NCI-H510A treated with DMSO at 0.1 percent for 48 hours (cell line): ENCODE measurements at regions not wholly inside any gene's neighbourhood (a gene's known extent, or its start where the extent isn't known, plus 50 kb on each side); places are given as distances from the start of the nearest gene placed in this dataset.
"Not testable (repeated sequence)": the region's sequence is repeated elsewhere in the genome, so short reads cannot be mapped to it uniquely, and the experiment has no call there.

Experiments used
- DNase-seq: peaks from one replicate; lab custom pipeline; 2025; lab: John Stamatoyannopoulos, UW

GRCh38 chr5:29451004-29451403, 1742.5 kb upstream of the CDH6 start:
- DNase-seq = not testable (repeated sequence)

GRCh38 chr5:29414681-29415080, 1778.8 kb upstream of the CDH6 start:
- DNase-seq = no peak

DNA sequence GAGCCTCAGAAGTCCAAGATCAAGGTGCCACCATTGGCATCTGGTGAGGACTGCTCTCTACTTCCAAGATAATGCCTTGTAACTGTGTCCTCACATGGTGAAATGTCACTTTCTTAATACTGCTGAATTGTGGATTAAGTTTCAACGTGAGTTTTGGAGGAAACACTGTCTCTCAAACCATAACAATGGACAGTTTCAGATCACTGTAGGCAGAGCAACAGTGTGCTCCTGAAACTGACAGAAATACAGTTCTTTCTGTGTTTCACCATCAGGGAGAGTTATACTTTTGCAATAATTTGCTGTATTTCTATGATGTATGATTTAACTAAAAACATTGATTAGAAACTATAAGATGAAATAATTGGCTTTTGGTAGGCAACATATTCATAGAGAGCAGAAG, 1780.5 kb upstream of the CDH6 start:
- no peak for DNase-seq

DNA sequence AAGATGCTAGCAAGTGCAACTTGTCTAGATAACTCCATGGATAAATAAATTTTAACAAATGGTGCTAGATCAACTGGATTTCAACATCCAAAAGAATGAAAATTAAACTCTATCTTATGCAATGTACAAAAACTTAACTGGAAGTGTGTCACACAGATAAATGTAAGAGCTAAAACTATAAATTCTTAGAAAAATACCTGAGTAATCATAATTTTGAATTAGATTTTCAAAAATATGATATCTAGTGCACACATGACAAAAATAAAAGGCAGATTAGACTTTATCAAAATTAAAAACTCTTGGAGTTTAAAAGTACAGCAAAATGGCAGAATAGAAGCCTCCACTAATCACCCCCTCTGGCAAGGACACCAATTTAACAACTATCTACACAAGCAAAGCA, 1791.2 kb upstream of the CDH6 start:
- DNase-seq = no peak

DNA sequence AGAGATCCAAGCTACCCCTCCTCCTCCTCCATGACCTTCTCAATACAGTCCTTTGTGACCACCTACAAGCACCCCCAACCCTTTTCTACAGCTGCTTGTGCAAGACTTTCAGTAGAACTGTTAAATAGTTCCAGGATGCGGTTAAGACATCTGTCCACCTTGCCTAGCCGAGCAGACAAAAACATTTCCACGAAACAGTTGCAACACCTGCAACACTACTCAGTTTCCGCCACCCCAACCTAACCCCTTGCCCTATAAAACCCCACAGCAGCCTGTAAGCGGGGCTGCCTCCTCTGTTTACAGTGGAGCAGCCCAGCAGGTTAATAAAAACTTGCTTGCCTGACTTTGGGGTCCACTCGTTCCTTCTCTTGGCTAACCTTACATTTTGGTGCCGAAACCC, 1803.5 kb upstream of the CDH6 start:
- DNase-seq = no peak

DNA sequence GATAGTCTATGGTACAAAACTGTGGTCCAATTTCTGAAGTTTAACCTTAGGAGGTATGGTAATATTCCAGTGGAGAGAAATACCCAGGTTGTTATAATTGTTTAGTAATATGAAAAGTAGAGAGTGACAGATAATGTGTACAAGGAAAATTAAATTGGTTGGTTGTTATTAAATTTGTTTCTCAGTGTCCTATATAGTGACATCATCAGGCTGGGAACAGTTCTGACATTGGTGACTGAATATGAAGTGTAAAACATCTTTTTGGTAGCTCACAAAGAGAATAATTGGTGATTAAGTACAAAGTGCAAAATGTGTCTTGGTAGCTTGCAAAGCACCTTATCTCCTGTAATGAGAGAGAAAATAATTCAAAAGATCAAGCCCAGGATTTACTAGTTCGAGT, 1806.1 kb upstream of the CDH6 start:
- no peak for DNase-seq

DNA sequence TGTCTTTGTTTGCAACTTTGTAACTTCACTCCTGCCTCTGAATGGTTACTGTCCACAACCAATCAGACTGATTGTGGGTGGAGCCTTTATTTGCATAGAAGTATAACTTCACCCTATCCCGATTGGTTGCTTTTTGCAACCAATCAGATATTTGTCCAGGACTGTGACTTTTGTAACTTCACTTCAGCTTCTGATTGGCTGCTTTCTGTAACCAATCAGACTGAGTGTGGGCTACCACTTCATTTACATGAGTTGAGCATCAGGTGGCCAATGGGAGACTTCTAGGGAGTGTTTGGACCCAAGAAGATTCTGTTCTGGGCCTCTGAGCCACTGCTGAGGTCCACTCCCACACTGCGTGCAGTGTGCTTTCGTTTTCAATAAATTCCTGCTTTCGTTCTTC, 1810.7 kb upstream of the CDH6 start:
- DNase-seq = no peak

- no peak for DNase-seq
Observed at GRCh38 chr5:29380029-29380428, 1813.5 kb upstream of the CDH6 start.

DNA sequence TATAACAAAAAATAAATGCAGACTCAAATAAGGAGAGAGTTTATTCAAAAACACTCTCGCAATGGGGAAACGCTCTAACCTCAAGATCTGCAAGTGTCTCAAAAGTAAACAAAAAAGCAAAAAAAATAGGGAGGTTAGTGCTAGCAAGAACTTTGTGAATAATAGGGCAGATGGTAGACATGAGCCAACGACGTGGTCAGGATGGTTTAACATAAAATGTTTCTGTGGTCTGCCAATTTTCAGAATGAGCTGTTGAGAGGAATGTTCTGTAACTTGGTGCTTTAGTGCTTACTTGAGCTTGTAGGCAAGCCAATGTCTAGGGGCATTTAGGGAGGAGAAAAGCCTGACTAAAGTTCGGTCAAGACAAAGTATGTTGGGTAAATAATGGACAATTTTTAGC, 1813.9 kb upstream of the CDH6 start:
- DNase-seq = no peak

GRCh38 chr5:29378104-29378503, 1815.4 kb upstream of the CDH6 start:
- DNase-seq = no peak

DNA sequence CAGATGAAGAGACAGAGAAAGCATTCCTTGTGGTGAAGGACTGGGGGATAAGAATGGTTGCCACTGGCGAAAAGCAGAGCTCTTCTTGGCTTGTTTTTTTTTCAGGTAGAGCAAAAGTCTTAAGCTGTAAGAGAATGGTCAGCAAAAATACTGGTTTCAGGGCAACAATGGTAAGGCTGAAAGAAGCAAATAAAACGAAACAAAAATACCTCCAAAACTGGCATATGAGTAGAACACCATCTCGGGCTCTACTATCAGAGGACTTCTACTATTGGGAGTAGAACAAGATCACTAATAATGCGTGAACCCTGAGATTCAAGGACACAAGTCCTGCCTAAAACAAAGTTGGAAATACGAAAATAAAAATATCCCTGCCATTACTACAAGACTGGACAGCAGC, 1823.2 kb upstream of the CDH6 start:
- no peak for DNase-seq

DNA sequence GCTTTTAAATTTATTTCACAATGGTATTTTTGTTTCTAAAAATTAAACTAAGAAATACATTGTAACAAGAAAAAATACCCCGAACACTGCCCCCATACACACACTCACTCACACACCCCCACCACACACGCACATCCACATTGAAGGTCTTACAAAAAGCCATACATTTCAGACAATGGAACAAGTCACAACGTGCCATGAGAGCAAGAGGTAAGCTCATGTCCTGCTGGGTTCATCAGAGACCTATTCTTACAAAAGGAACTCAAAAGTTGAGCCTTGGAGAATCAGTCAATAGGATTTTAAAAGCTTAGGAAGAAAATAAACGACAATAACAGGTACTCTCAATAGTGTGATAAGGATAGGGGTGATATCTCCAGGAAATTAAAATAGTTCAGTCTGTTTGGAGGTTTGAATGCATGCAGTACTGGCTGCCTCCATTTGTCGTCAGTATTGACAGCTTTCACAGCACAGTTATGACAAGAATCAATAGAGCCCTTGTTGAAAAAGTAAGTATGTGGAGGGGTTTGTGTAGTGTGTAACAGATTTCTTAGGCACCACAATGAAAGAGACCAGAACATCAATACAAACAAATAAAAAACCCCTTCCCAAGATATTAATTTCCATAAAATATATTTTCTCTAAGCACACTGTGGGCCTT, 1826.2 kb upstream of the CDH6 start:
- no peak for DNase-seq

GRCh38 chr5:29351170-29351569, 1842.3 kb upstream of the CDH6 start:
- DNase-seq = no peak

- DNase-seq = no peak
Observed at GRCh38 chr5:29337030-29337429, 1856.5 kb upstream of the CDH6 start.

GRCh38 chr5:29321591-29321990, 1871.9 kb upstream of the CDH6 start:
- DNase-seq = no peak

DNA sequence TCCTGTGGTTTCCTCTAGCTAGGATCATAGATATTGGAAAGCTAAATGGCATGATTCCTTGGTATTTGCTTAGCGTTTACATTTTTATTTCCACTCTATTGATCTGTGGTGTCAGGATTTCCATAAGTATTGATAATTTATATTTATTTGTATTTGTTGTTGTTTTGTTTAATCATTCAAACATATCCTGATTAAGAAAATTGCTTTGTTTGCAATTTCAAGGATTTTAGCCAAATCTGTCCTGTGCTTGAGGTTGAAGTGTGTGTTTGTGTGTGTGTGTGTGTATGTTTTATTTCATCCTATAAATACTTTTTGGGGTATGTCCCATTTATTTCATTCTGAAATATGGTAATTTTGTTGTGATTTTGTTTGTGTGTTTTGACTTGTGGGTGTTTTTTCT, 1884.1 kb upstream of the CDH6 start:
- no peak for DNase-seq

GRCh38 chr5:29307478-29307877, 1886.0 kb upstream of the CDH6 start:
- no peak for DNase-seq

DNA sequence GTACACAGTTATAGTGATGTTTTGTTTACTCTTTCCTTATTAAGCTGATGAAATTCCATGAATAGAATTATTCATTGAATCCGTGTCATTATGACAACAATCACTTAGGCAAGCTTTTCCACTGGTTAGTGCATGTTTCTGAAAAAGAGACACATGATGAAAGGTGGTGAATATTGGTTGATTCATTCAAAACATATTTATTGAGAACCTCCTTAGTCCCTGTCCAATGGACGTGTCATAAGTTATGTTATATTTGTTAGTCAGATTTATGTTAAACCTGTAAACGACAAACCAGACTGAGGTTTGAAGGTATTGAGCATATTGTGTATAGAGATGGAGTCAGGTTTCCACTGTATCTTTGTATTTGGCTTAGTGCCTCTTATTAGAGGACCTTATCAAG, 1888.9 kb upstream of the CDH6 start:
- DNase-seq = no peak

GRCh38 chr5:29296548-29296947, 1896.9 kb upstream of the CDH6 start:
- DNase-seq = no peak

DNA sequence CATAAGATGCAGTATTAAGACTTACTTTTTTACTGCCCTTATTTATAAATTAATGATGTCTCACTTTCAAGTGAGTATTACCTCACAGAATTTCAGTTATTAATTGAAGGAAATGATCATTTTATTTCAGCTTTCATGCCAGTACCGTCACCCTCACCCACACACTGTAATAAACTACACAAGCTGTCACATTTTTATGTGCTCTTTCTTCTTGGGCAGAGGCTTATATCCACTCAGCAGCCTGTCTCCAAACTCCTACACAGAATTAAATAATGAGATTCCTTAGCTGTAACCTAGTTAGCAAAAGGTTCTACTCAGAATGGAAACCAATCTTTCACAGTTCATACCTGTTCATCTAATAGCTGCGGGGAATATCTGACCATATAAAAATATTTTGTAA, 1915.8 kb upstream of the CDH6 start:
- DNase-seq = no peak

DNA sequence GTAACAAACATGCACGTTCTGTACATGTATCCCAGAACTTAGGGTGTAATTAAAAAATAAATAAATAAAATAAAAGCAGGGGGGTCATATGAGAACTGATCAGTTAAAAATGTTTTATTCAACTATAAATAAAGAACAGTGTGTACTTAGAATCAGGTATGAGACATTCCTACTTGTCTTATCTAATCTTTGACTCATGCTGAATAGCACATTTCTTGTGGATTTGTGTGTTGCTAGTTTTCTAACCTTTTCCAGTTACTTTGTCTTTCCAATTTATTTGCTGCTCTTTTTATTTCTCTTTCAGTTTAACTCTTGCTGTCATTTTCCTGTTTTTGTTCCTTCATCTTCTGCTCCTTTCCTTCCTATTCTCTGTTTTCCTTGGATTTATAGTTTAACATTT, 1917.1 kb upstream of the CDH6 start:
- DNase-seq = no peak

DNA sequence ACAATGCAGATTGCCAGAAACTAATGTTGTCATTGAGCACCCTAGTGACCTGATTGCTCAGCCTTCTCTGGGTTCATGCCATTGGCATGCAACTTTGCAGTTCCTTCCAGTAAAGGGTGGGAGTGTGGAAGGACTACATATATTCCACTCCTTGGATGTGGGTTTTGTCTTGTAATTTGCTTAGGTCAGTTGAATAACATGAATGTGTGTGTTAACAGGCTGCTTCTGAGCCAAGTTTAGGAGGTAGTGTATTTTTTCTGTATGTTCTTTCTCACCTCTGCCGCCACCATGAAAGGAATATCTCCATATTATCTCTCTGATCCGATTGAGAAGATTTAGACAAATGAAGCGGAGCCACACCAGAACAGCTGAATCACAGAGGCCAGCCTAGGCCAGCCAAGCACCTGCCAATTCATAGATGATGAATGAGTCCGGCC, 1929.6 kb upstream of the CDH6 start:
- DNase-seq = no peak

- DNase-seq = no peak
Observed at GRCh38 chr5:29262339-29263123, 1931.0 kb upstream of the CDH6 start.

DNA sequence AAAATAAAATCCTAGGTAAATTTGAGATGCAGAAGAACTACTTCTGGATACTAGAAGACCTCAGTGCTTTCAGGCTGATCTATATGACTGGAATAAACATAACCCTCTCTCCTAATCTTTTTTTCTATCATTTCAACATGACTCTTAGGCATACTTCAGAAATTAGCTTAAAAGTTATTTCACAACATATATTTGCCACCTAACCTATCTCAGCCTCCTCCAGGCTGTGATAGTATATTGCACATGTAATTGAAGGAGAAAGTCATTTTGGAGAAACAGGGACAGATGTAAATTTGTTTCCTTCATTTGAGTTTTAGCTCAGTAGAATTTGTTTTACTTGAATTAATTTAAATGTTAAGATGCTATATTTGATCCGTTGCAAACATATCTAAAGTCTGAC, 1932.3 kb upstream of the CDH6 start:
- no peak for DNase-seq
